Parathyroid adenoma (tissue), 2 donors: ENCODE measurements at regions not wholly inside any gene's neighbourhood (a gene's known extent, or its start where the extent isn't known, plus 50 kb on each side); places are given as distances from the start of the nearest gene placed in this dataset.

Source experiments
- H2AFZ ChIP-seq: fragments of 300-600 bp; sonication (generic); one replicate; pipeline ENCODE4 v1.7.0; 2017; ENCODE audit warnings: antibody characterized with exemption, mild to moderate bottlenecking
- H3K27ac ChIP-seq: fragments of 300-600 bp; sonication (generic); one replicate; pipeline ENCODE4 v1.7.0; 2017
- H3K27me3 ChIP-seq: fragments of 300-600 bp; sonication (generic); one replicate; pipeline ENCODE4 v1.7.0; 2017; ENCODE audit warnings: low read length; ENCODE audit not compliant: control insufficient read depth, insufficient read depth
- H3K36me3 ChIP-seq: fragments of 300-600 bp; sonication (generic); one replicate; pipeline ENCODE4 v1.7.0; 2017; ENCODE audit warnings: low read length; ENCODE audit not compliant: control insufficient read depth, insufficient read depth
- H3K4me1 ChIP-seq: fragments of 300-600 bp; sonication (generic); one replicate; pipeline ENCODE4 v1.7.0; 2017; ENCODE audit warnings: control low read depth
- H3K4me2 ChIP-seq: fragments of 300-600 bp; sonication (generic); one replicate; pipeline ENCODE4 v1.7.0; 2017; ENCODE audit warnings: low read length
- H3K4me3 ChIP-seq: fragments of 300-600 bp; sonication (generic); one replicate; pipeline ENCODE4 v1.7.0; 2017; ENCODE audit warnings: low read depth, low read length
- H3K79me2 ChIP-seq: fragments of 300-600 bp; sonication (generic); one replicate; pipeline ENCODE4 v1.7.0; 2017; ENCODE audit warnings: control low read depth
- H3K9ac ChIP-seq: fragments of 300-600 bp; sonication (generic); one replicate; pipeline ENCODE4 v1.7.0; 2017; ENCODE audit warnings: mild to moderate bottlenecking
- H3K9me3 ChIP-seq: fragments of 300-600 bp; sonication (generic); one replicate; pipeline ENCODE4 v1.7.0; 2017; ENCODE audit warnings: low read length; ENCODE audit not compliant: control insufficient read depth
- TF ChIP-seq, protein P1 (sequence below): fragments of 300-600 bp; sonication (generic); IDR thresholded peaks from one replicate; pipeline ENCODE4 v1.7.0; 2017; ENCODE audit warnings: antibody characterized with exemption, mild to moderate bottlenecking
- donor health status: primary hyperparathyroidism.

DNA sequence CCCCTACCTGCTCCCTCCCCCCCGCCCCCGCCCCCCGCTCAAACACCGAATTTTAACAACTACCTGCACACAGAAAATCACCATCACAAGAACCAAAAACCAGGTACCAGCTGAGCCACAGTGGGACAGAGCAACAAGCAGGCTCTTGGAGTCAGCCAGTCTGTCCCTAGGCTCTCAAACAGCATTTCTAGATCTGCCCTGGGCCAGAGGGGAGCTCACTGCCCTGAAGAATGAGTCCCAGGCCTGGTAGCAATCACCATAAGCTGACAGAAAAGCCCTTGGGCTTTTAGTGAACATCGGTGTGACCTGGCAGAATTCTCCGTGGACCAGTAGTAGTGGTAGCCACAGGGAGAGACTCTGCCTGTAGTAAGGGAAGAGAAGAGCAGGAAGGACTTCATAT is 58.3 kb downstream of the C11orf87 start:
- Histone ChIP-seq H3K27ac (no peak overlapping the region), H3K36me3 (no peaks in the 10 kb centered on the region), H3K79me2 (no peaks in the 10 kb centered on the region), H2AFZ (no peak overlapping the region), H3K27me3 (no peaks in the 10 kb centered on the region), H3K4me3 (no peak overlapping the region), H3K9me3 (no peaks in the 10 kb centered on the region), H3K4me2 (no peak overlapping the region), H3K9ac (no peak overlapping the region), H3K4me1 (no peaks in the 10 kb centered on the region)
- TF ChIP-seq, protein P1, sequence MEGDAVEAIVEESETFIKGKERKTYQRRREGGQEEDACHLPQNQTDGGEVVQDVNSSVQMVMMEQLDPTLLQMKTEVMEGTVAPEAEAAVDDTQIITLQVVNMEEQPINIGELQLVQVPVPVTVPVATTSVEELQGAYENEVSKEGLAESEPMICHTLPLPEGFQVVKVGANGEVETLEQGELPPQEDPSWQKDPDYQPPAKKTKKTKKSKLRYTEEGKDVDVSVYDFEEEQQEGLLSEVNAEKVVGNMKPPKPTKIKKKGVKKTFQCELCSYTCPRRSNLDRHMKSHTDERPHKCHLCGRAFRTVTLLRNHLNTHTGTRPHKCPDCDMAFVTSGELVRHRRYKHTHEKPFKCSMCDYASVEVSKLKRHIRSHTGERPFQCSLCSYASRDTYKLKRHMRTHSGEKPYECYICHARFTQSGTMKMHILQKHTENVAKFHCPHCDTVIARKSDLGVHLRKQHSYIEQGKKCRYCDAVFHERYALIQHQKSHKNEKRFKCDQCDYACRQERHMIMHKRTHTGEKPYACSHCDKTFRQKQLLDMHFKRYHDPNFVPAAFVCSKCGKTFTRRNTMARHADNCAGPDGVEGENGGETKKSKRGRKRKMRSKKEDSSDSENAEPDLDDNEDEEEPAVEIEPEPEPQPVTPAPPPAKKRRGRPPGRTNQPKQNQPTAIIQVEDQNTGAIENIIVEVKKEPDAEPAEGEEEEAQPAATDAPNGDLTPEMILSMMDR = no peak

DNA sequence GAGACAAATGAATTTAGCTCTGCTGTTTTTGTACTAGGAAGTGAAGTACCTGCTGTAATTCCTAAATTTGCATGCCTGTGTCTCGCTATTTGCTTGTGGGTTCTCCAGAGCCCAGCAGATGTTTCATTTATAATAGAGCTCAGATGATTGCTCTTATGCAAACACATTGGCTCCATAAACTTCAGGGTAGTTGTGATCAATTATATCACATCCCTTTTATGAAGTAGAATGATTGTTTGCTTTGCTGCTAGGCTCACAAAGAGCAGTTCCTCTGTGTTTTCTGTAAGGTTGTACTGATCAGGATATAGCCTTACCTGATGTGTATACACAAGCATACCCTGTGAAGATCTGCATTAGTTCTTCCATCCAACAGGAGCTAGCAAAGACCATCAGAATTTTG is 64.1 kb downstream of the C11orf87 start:
- Histone ChIP-seq H3K27ac (no peak overlapping the region), H3K27me3 (no peaks in the 10 kb centered on the region), H3K9me3 (no peaks in the 10 kb centered on the region), H3K4me3 (no peak overlapping the region), H3K4me1 (no peaks in the 10 kb centered on the region), H3K4me2 (no peak overlapping the region), H3K79me2 (no peaks in the 10 kb centered on the region), H3K9ac (no peak overlapping the region), H2AFZ (no peak overlapping the region), H3K36me3 (no peaks in the 10 kb centered on the region)
- TF ChIP-seq, protein P1 = no peak

DNA sequence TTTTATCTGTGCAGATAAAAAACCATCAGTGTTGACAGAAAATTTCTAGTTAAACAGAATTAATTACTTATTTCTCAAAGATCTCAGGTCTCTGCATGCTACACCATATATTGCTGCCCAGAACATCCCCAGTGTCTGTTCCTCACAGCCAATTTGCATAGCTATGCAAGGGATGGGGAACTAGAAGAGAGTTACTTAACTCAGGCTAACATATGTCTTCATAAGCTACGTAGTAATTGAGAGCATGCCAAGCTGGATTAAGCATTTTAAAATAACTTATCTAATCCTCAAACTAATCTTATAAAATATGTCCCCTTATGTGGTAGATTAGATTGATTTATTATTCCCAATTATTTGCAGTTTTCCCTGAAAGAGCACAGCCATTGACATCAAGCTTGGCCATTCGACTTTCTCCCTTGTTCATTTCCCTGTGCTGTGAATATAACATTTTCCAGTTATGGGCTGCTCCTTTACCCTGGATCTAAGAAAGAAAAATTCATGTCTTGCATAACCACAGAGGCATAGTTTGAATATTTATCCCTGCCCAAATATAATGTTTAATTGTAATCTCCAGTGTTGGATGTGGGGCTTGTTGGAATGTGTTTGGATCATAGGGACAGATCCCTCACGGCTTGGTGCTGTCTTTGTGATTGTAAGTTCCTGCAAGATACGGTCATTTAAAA is 69.1 kb downstream of the C11orf87 start:
- H3K9me3 ChIP-seq = no peaks in the 10 kb centered on the region
- H3K27ac ChIP-seq = no peak overlapping the region
- H3K4me1 ChIP-seq = no peaks in the 10 kb centered on the region
- H3K36me3 ChIP-seq = no peaks in the 10 kb centered on the region
- H2AFZ ChIP-seq = no peak overlapping the region
- no peaks in the 10 kb centered on the region for H3K79me2 ChIP-seq
- TF ChIP-seq, protein P1 = no peak
- H3K9ac ChIP-seq = no peak overlapping the region
- no peak overlapping the region for H3K4me2 ChIP-seq
- no peaks in the 10 kb centered on the region for H3K27me3 ChIP-seq
- no peak overlapping the region for H3K4me3 ChIP-seq

DNA sequence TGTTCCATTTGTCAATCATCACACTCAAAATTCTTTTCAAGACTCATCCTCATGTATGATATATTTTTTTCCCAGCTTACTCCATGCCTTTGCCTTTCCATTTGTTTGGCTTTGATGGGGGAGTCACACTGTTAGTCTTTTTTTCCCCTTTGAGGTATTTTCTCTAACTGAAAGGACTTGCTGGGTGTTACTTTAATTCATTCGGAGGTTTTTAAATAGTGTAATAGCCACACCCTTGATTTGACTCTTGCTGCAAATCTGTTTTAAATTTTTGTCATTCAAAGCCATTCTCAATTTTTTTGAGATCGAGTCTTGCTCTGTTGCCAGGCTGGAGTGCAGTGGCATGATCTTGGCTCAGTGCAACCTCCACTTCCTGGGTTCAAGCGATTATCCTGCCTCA is 84.1 kb downstream of the C11orf87 start:
- Histone ChIP-seq H3K4me1 (no peaks in the 10 kb centered on the region), H3K9ac (no peak overlapping the region), H3K9me3 (no peaks in the 10 kb centered on the region), H3K4me2 (no peak overlapping the region), H3K27me3 (no peaks in the 10 kb centered on the region), H2AFZ (no peak overlapping the region), H3K27ac (no peak overlapping the region), H3K36me3 (no peaks in the 10 kb centered on the region), H3K79me2 (no peaks in the 10 kb centered on the region), H3K4me3 (no peak overlapping the region)
- TF ChIP-seq, protein P1 = no peak

DNA sequence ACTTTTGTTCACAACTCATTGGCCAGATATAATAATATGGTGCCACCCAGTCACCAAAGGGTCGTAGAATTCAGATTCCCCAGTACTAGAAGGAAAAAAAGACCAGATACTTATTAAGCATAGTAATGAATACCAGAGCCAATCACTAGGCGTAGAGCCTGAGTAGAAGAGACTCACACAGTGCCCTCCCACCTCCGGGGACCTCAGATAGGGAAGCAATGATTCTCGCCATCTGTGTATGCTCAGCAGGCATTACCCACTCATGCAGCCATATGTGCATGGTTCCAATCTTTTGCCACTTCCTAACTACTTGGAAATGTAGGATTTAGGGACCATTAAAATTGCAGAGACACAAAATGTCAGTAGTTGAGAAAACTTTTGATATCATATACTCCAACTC is 85.3 kb downstream of the C11orf87 start:
- TF ChIP-seq, protein P1 = no peak
- Histone ChIP-seq H3K36me3 (no peaks in the 10 kb centered on the region), H3K9me3 (no peaks in the 10 kb centered on the region), H3K79me2 (no peaks in the 10 kb centered on the region), H3K4me2 (no peak overlapping the region), H3K4me1 (no peaks in the 10 kb centered on the region), H3K9ac (no peak overlapping the region), H3K27me3 (no peaks in the 10 kb centered on the region), H3K4me3 (no peak overlapping the region), H3K27ac (no peak overlapping the region), H2AFZ (no peak overlapping the region)
